Neural cell (in vitro differentiated cells): ENCODE measurements at regions not wholly inside any gene's neighbourhood (a gene's known extent, or its start where the extent isn't known, plus 50 kb on each side); places are given as distances from the start of the nearest gene placed in this dataset.

Experiments
- EZH2 ChIP-seq: fragments of 200-600, 300-800 bp; shearing (Covaris generic), sonication (generic); IDR thresholded peaks from 2 replicates; pipeline ENCODE4 v1.6.1; 2014; ENCODE audit warnings: antibody characterized with exemption, low read length, borderline replicate concordance, mild to moderate bottlenecking; ENCODE audit not compliant: insufficient read depth, poor library complexity, severe bottlenecking
- RAD21 ChIP-seq: fragments of 450-650 bp; conservative IDR thresholded peaks from 2 replicates; pipeline ENCODE4 v1.6.1; 2014; ENCODE audit warnings: antibody characterized with exemption, mild to moderate bottlenecking, moderate library complexity
- TF ChIP-seq, protein P1 (sequence below): fragments of 450-650 bp; IDR thresholded peaks from 2 replicates; pipeline ENCODE4 v1.5.1; 2014; ENCODE audit warnings: antibody characterized with exemption, mild to moderate bottlenecking, moderate library complexity; ENCODE audit not compliant: poor library complexity, severe bottlenecking

DNA sequence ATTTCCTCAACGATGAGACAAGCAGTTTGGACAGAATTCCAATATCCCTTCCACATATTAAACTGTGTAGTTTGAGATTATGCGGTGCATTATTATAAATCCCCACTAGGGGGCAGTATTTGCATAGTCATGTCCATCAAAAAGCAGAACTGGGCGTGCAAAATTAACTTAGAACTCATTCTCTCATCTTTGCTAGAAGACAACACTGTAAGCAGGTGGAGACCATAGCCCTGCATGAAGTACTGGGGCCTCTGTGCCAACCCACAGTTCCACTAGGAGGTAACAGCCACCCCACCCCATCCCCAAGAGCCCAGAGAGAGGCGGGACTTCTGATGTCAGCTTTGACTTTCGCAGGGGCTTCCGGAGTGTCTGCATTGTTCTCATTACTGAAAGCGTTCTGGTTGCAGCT lies 106.6 kb upstream of the TMC3 start:
- TF ChIP-seq, protein P1, sequence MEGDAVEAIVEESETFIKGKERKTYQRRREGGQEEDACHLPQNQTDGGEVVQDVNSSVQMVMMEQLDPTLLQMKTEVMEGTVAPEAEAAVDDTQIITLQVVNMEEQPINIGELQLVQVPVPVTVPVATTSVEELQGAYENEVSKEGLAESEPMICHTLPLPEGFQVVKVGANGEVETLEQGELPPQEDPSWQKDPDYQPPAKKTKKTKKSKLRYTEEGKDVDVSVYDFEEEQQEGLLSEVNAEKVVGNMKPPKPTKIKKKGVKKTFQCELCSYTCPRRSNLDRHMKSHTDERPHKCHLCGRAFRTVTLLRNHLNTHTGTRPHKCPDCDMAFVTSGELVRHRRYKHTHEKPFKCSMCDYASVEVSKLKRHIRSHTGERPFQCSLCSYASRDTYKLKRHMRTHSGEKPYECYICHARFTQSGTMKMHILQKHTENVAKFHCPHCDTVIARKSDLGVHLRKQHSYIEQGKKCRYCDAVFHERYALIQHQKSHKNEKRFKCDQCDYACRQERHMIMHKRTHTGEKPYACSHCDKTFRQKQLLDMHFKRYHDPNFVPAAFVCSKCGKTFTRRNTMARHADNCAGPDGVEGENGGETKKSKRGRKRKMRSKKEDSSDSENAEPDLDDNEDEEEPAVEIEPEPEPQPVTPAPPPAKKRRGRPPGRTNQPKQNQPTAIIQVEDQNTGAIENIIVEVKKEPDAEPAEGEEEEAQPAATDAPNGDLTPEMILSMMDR: peak; percentile 92
- TF ChIP-seq EZH2 (no peak), RAD21 (peak; percentile 92)
